ENCODE measurements at regions not wholly inside any gene's neighbourhood (a gene's known extent, or its start where the extent isn't known, plus 50 kb on each side); places are given as distances from the start of the nearest gene placed in this dataset.

- no peak for TF ChIP-seq CTCF (IDR thresholded peaks at IDR 0.05)
- H3K36me3 ChIP-seq = no peaks in the 10 kb centered on the region
- no peak overlapping the region for H3K4me3 ChIP-seq
- DNase-seq = no peak
- intact Hi-C loops (cut with DNase I) = no loop called here
- no peaks in the 10 kb centered on the region for H3K9me3 ChIP-seq
- no peaks in the 10 kb centered on the region for H3K4me1 ChIP-seq
- no peak overlapping the region for H3K9ac ChIP-seq (ENCODE audit: low read depth in 2 of 2, low read length in 2 of 2)
- no peak overlapping the region for H3K27ac ChIP-seq
- no peaks in the 10 kb centered on the region for H3K27me3 ChIP-seq
Measured at GRCh38 chr4:8791609-8792008, 80.0 kb downstream of the HMX1 start.

- intact Hi-C loops (cut with DNase I) = no loop called here
- no peaks in the 10 kb centered on the region for H3K4me1 ChIP-seq
Measured at GRCh38 chr4:8790749-8791148, 80.9 kb downstream of the HMX1 start.

GRCh38 chr4:8788174-8788573 lies 83.5 kb downstream of the HMX1 start:
- H3K27ac ChIP-seq = no peak overlapping the region
- no peaks in the 10 kb centered on the region for H3K27me3 ChIP-seq
- no peak for TF ChIP-seq CTCF (IDR thresholded peaks at IDR 0.05)
- H3K9me3 ChIP-seq = no peaks in the 10 kb centered on the region
- H3K36me3 ChIP-seq = no peaks in the 10 kb centered on the region
- no peak overlapping the region for H3K4me3 ChIP-seq
- intact Hi-C loops (cut with DNase I) = no loop called here
- DNase-seq = no peak
- H3K9ac ChIP-seq (ENCODE audit: low read depth in 2 of 2, low read length in 2 of 2) = no peak overlapping the region
- H3K4me1 ChIP-seq = no peaks in the 10 kb centered on the region

More at GRCh38 chr4:8790749-8791148, 80.9 kb downstream of the HMX1 start:
- no peaks in the 10 kb centered on the region for H3K27me3 ChIP-seq
- no peak for TF ChIP-seq CTCF (IDR thresholded peaks at IDR 0.05)
- no peak for DNase-seq
- no peak overlapping the region for H3K9ac ChIP-seq (ENCODE audit: low read depth in 2 of 2, low read length in 2 of 2)
- no peaks in the 10 kb centered on the region for H3K9me3 ChIP-seq
- no peak overlapping the region for H3K4me3 ChIP-seq
- H3K27ac ChIP-seq = no peak overlapping the region
- no peaks in the 10 kb centered on the region for H3K36me3 ChIP-seq

- Histone ChIP-seq H3K27me3 (no peaks in the 10 kb centered on the region), H3K27ac (no peak overlapping the region), H3K4me1 (no peaks in the 10 kb centered on the region), H3K4me3 (no peak overlapping the region), H3K9ac (ENCODE audit: low read depth in 2 of 2, low read length in 2 of 2) (no peak overlapping the region), H3K36me3 (no peaks in the 10 kb centered on the region), H3K9me3 (no peaks in the 10 kb centered on the region)
- intact Hi-C loops (cut with DNase I) = no loop called here
- no peak for DNase-seq
- TF ChIP-seq CTCF (IDR thresholded peaks at IDR 0.05) = no peak
Measured at GRCh38 chr4:8786166-8786565, 85.5 kb downstream of the HMX1 start.

GRCh38 chr4:8785656-8786142 lies 85.9 kb downstream of the HMX1 start:
- H3K4me3 ChIP-seq = no peak overlapping the region
- no peak for TF ChIP-seq CTCF (IDR thresholded peaks at IDR 0.05)
- no peaks in the 10 kb centered on the region for H3K36me3 ChIP-seq
- no peak overlapping the region for H3K9ac ChIP-seq (ENCODE audit: low read depth in 2 of 2, low read length in 2 of 2)
- intact Hi-C loops (cut with DNase I) = no loop called here
- no peak for DNase-seq
- H3K9me3 ChIP-seq = no peaks in the 10 kb centered on the region
- H3K27ac ChIP-seq = no peak overlapping the region
- H3K27me3 ChIP-seq = no peaks in the 10 kb centered on the region
- H3K4me1 ChIP-seq = no peaks in the 10 kb centered on the region

- TF ChIP-seq CTCF (IDR thresholded peaks at IDR 0.05) = no peak
- H3K4me3 ChIP-seq = no peak overlapping the region
- intact Hi-C loops (cut with DNase I) = no loop called here
- H3K9me3 ChIP-seq = no peaks in the 10 kb centered on the region
- no peaks in the 10 kb centered on the region for H3K27me3 ChIP-seq
- no peak for DNase-seq
- H3K4me1 ChIP-seq = no peaks in the 10 kb centered on the region
- H3K27ac ChIP-seq = no peak overlapping the region
- no peaks in the 10 kb centered on the region for H3K36me3 ChIP-seq
- H3K9ac ChIP-seq (ENCODE audit: low read depth in 2 of 2, low read length in 2 of 2) = no peak overlapping the region
Measured at GRCh38 chr4:8783736-8784135, 87.9 kb downstream of the HMX1 start.

Data from colonic mucosa (tissue), 4 donors.